ENCODE measurements at regions not wholly inside any gene's neighbourhood (a gene's known extent, or its start where the extent isn't known, plus 50 kb on each side); places are given as distances from the start of the nearest gene placed in this dataset.
"Not testable (repeated sequence)": the region's sequence is repeated elsewhere in the genome, so short reads cannot be mapped to it uniquely, and the experiment has no call there.

DNA sequence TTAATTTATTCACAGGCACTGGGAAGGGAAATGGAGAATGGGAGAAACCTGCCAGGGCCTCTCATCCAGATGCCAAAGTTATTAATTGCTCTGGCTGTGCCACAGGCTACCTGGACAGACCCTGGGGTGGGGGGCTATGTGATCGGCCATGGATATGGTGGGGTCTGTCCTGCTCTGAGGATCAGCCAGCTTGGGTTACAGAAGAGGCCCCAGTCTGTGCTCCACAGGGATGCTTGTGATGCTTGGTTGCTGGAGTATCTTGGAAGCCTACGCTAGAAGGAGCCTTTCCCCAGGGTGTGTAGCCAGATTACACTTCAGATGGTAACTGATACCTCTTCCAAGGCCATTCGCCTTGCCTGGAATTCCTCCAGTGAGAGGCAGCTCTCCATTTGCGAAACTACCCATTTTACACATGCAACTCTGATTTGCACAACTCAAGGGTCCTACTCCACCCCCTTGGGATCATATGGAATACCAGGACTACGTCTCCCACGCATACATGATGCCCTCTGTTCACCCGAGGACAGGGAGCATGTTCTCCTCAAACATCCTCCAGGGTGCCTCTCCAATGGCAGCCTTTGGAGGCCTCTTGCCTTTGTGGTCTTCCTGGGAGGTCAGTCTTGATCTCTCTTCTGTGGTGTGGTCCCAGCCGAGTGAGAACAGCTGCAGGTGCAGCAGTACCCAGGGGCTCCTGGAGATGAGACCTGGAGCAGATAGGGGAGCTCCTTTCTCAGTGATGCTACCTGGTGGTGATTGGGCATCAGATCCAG is 186.6 kb upstream of the TSHZ3 start:
- Histone ChIP-seq H3K9me3 (ENCODE audit: control insufficient read depth in 2 of 2, low read length in 2 of 2) (no peaks in the 10 kb centered on the region), H3K9ac (ENCODE audit: low read depth in 1 of 2, low read length in 2 of 2) (no peak overlapping the region), H3K27me3 (ENCODE audit: control insufficient read depth in 2 of 2, insufficient read depth in 2 of 2, low read length in 2 of 2) (no peaks in the 10 kb centered on the region), H3K27ac (ENCODE audit: low read depth in 2 of 2, low read length in 2 of 2) (no peak overlapping the region), H3K4me3 (ENCODE audit: low read length in 2 of 2) (no peak overlapping the region), H3K4me1 (ENCODE audit: control insufficient read depth in 2 of 2, insufficient read depth in 2 of 2, low read length in 2 of 2) (no peaks in the 10 kb centered on the region), H3K36me3 (ENCODE audit: control insufficient read depth in 2 of 2, insufficient read depth in 2 of 2, low read length in 2 of 2) (no peaks in the 10 kb centered on the region)

DNA sequence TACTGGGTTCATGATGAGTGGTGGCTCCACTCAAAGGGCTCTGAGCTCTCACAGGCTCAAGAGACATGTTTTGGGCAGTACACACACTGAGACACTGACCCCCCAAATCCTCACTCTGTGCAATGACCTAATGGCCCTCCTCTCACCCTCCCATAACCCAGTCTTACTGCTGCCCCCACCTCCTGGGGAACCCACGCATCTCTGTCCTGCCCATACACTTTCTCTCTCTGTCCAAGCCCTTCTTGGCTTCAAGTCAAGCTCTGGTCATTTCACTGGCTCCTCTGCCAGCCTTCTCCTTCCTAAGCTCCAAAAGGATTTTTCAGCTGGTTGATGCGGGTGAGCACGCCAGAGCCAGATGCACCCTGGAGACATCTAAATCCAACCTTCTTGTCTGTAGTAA is 187.9 kb upstream of the TSHZ3 start:
- Histone ChIP-seq H3K4me1 (ENCODE audit: control insufficient read depth in 2 of 2, insufficient read depth in 2 of 2, low read length in 2 of 2) (no peaks in the 10 kb centered on the region), H3K36me3 (ENCODE audit: control insufficient read depth in 2 of 2, insufficient read depth in 2 of 2, low read length in 2 of 2) (no peaks in the 10 kb centered on the region), H3K27me3 (ENCODE audit: control insufficient read depth in 2 of 2, insufficient read depth in 2 of 2, low read length in 2 of 2) (no peaks in the 10 kb centered on the region), H3K27ac (ENCODE audit: low read depth in 2 of 2, low read length in 2 of 2) (no peak overlapping the region), H3K9ac (ENCODE audit: low read depth in 1 of 2, low read length in 2 of 2) (no peak overlapping the region), H3K9me3 (ENCODE audit: control insufficient read depth in 2 of 2, low read length in 2 of 2) (no peaks in the 10 kb centered on the region), H3K4me3 (ENCODE audit: low read length in 2 of 2) (no peak overlapping the region)

DNA sequence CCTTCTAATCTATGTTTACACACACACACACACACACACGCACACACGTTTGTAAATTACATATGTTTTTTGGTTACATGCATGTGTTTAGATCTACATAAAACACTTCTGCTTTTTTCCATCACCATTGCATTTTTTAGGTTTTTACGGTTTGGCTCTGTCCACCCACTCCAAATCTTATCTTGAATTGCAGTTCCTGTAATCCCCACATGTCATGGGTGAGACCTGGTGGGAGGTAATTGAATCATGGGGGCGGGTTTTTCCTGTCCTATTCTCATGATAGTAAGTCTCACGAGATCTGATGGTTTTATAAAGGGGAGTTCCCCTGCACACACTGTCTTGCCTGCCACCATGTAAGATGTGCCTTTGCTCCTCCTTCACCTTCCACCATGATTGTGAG is 188.7 kb upstream of the TSHZ3 start:
- not testable (repeated sequence) for H3K36me3 ChIP-seq (ENCODE audit: control insufficient read depth in 2 of 2, insufficient read depth in 2 of 2, low read length in 2 of 2); H3K4me3 ChIP-seq (ENCODE audit: low read length in 2 of 2); H3K9ac ChIP-seq (ENCODE audit: low read depth in 1 of 2, low read length in 2 of 2); H3K27ac ChIP-seq (ENCODE audit: low read depth in 2 of 2, low read length in 2 of 2); H3K9me3 ChIP-seq (ENCODE audit: control insufficient read depth in 2 of 2, low read length in 2 of 2); H3K27me3 ChIP-seq (ENCODE audit: control insufficient read depth in 2 of 2, insufficient read depth in 2 of 2, low read length in 2 of 2); H3K4me1 ChIP-seq (ENCODE audit: control insufficient read depth in 2 of 2, insufficient read depth in 2 of 2, low read length in 2 of 2)

DNA sequence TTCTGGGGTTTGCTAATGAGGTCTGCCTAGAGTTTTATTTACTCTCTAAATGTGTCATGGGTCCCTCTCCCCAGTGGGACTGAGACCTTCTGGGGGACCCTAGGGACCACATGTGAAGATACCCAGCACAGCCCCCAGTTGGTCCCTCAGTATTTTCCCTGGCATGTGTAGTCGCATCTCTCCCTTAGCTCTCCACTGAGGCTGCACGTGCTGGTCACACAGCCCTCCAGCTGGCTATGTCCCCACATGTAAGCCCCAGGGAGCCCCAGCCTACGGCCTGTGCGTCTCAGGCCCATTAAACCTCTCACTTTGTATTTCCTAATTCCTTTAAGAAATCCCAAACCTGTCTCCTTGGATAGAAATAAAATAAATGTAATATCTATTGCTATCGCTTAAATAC is 189.6 kb upstream of the TSHZ3 start:
- no peak overlapping the region for H3K4me3 ChIP-seq (ENCODE audit: low read length in 2 of 2)
- no peaks in the 10 kb centered on the region for H3K9me3 ChIP-seq (ENCODE audit: control insufficient read depth in 2 of 2, low read length in 2 of 2)
- H3K36me3 ChIP-seq (ENCODE audit: control insufficient read depth in 2 of 2, insufficient read depth in 2 of 2, low read length in 2 of 2): no peaks in the 10 kb centered on the region
- H3K9ac ChIP-seq (ENCODE audit: low read depth in 1 of 2, low read length in 2 of 2): no peak overlapping the region
- H3K27me3 ChIP-seq (ENCODE audit: control insufficient read depth in 2 of 2, insufficient read depth in 2 of 2, low read length in 2 of 2): no peaks in the 10 kb centered on the region
- H3K27ac ChIP-seq (ENCODE audit: low read depth in 2 of 2, low read length in 2 of 2): no peak overlapping the region
- no peaks in the 10 kb centered on the region for H3K4me1 ChIP-seq (ENCODE audit: control insufficient read depth in 2 of 2, insufficient read depth in 2 of 2, low read length in 2 of 2)

DNA sequence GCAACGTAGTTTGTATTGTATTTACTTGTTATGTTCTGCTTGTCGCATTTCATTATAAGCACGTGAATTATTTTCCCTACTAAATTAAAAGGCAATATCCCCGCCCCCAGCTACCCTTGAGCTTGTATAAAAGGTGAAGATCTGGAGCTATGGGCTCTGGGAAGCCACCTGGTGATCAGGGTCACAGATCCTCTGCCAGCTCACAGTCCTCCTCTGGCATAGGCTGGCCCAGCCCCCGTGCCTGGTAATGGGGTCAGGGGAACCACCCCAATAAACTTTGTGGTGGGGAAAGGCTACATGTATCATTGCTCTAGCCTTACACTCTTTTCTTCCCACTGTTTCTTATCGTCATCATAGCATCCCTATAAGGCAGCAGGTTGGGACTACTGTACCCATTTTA is 190.2 kb upstream of the TSHZ3 start:
- no peaks in the 10 kb centered on the region for H3K9me3 ChIP-seq (ENCODE audit: control insufficient read depth in 2 of 2, low read length in 2 of 2)
- H3K4me1 ChIP-seq (ENCODE audit: control insufficient read depth in 2 of 2, insufficient read depth in 2 of 2, low read length in 2 of 2): no peaks in the 10 kb centered on the region
- no peak overlapping the region for H3K27ac ChIP-seq (ENCODE audit: low read depth in 2 of 2, low read length in 2 of 2)
- no peak overlapping the region for H3K9ac ChIP-seq (ENCODE audit: low read depth in 1 of 2, low read length in 2 of 2)
- no peak overlapping the region for H3K4me3 ChIP-seq (ENCODE audit: low read length in 2 of 2)
- H3K27me3 ChIP-seq (ENCODE audit: control insufficient read depth in 2 of 2, insufficient read depth in 2 of 2, low read length in 2 of 2): no peaks in the 10 kb centered on the region
- H3K36me3 ChIP-seq (ENCODE audit: control insufficient read depth in 2 of 2, insufficient read depth in 2 of 2, low read length in 2 of 2): no peaks in the 10 kb centered on the region

DNA sequence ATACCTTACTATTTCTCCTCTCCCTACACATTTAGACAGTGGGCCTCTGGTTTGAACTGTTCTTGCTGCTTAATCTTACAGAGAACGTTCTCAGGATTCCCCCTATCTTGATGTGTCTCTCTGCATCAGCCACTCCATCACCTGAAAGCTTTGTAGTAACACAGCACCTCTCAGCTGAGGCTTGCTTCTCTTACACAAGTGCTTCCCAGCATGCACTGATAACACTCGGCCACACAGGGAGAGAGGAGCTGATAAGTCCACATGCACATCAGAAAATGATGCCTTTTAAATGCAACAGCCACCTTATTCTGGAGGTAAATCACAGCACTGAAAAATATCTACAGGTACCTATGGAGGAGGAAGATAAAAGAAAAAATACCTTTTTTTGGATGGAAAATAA is 192.2 kb upstream of the TSHZ3 start:
- H3K36me3 ChIP-seq (ENCODE audit: control insufficient read depth in 2 of 2, insufficient read depth in 2 of 2, low read length in 2 of 2): no peaks in the 10 kb centered on the region
- H3K9me3 ChIP-seq (ENCODE audit: control insufficient read depth in 2 of 2, low read length in 2 of 2): no peaks in the 10 kb centered on the region
- H3K27me3 ChIP-seq (ENCODE audit: control insufficient read depth in 2 of 2, insufficient read depth in 2 of 2, low read length in 2 of 2): no peaks in the 10 kb centered on the region
- H3K4me3 ChIP-seq (ENCODE audit: low read length in 2 of 2): no peak overlapping the region
- no peak overlapping the region for H3K27ac ChIP-seq (ENCODE audit: low read depth in 2 of 2, low read length in 2 of 2)
- no peaks in the 10 kb centered on the region for H3K4me1 ChIP-seq (ENCODE audit: control insufficient read depth in 2 of 2, insufficient read depth in 2 of 2, low read length in 2 of 2)
- no peak overlapping the region for H3K9ac ChIP-seq (ENCODE audit: low read depth in 1 of 2, low read length in 2 of 2)

DNA sequence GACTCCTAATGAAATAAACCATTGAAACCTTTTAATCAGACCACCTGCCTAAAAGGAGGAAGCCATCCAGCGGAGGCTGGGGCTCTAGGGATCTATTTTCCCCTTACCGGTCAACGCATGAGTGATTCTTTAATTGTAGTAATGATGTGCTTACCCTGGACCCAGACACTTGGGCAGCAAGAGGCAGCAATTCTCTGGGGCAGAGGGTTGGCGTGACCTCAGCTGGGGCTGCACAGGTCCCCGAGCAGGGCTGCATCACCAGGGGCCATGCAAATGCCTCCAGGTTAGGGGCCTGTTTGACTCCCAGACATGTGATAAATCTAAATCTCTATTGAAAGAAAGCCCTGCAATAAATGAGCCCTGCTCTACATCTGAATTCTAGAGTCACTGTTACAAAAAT is 194.2 kb upstream of the TSHZ3 start:
- no peaks in the 10 kb centered on the region for H3K36me3 ChIP-seq (ENCODE audit: control insufficient read depth in 2 of 2, insufficient read depth in 2 of 2, low read length in 2 of 2)

DNA sequence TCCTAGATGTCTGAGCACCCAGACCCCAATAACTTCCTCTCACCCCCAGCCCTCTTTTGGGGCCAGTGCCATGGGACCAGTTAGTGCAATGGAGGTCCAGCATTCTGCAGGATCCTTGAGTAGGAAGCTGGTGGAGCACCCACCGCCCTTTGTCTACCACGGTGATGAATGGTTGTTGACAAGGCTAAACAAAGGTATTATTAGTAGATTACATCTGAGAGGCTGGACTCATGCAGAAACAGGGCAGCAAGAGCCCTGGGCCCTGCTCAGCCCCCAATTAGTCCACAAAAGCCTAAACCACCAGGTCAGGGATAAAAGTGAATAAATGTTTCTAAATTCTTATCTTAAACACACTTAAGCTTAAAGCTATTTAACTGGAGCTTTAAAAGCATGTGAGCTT is 196.5 kb upstream of the TSHZ3 start:
- Histone ChIP-seq H3K9me3 (ENCODE audit: control insufficient read depth in 2 of 2, low read length in 2 of 2) (no peaks in the 10 kb centered on the region), H3K4me3 (ENCODE audit: low read length in 2 of 2) (no peak overlapping the region), H3K27ac (ENCODE audit: low read depth in 2 of 2, low read length in 2 of 2) (no peak overlapping the region), H3K9ac (ENCODE audit: low read depth in 1 of 2, low read length in 2 of 2) (no peak overlapping the region), H3K27me3 (ENCODE audit: control insufficient read depth in 2 of 2, insufficient read depth in 2 of 2, low read length in 2 of 2) (no peaks in the 10 kb centered on the region), H3K4me1 (ENCODE audit: control insufficient read depth in 2 of 2, insufficient read depth in 2 of 2, low read length in 2 of 2) (no peaks in the 10 kb centered on the region), H3K36me3 (ENCODE audit: control insufficient read depth in 2 of 2, insufficient read depth in 2 of 2, low read length in 2 of 2) (no peaks in the 10 kb centered on the region)

More for the DNA sequence above, 194.2 kb upstream of the TSHZ3 start:
- no peaks in the 10 kb centered on the region for H3K27me3 ChIP-seq (ENCODE audit: control insufficient read depth in 2 of 2, insufficient read depth in 2 of 2, low read length in 2 of 2)
- H3K4me3 ChIP-seq (ENCODE audit: low read length in 2 of 2): no peak overlapping the region
- H3K27ac ChIP-seq (ENCODE audit: low read depth in 2 of 2, low read length in 2 of 2): no peak overlapping the region
- H3K9ac ChIP-seq (ENCODE audit: low read depth in 1 of 2, low read length in 2 of 2): no peak overlapping the region
- H3K9me3 ChIP-seq (ENCODE audit: control insufficient read depth in 2 of 2, low read length in 2 of 2): no peaks in the 10 kb centered on the region
- no peaks in the 10 kb centered on the region for H3K4me1 ChIP-seq (ENCODE audit: control insufficient read depth in 2 of 2, insufficient read depth in 2 of 2, low read length in 2 of 2)

DNA sequence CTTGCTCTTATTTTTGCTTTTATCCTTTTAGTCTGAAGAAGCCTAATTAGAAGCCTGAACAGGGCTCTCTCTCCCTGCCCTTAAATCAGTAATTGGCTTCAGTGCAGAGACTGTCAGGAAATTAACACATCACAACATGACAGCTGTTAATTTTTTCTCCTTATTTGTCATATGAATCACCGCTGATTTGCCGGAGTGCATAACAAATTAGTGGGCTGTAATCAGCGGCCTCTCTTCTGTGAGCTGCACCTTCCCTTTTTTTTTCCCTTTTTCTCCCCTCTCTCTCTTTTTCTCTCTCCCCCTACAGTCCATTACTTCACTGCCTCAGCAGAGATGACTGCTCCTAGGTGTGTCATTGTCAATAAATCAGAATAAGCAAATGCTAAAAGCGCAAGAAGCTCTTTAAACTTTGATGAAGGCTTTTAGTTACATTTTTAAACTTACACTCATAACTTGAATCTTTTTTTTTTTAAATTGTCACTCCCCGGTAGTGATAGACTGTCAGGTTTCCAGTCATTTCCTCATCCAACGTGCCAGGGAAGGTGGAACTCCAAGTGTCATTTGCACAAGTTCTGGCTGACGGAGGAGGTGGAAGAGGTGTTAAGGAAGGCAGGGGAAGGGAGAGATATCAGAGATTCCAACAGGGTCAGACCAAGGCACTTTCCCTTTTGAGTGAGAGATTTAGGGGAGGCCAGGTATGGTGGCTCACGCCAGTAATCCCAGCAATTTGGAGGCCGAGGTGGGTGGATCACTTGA is 197.1 kb upstream of the TSHZ3 start:
- Histone ChIP-seq H3K9ac (ENCODE audit: low read depth in 1 of 2, low read length in 2 of 2) (no peak overlapping the region), H3K9me3 (ENCODE audit: control insufficient read depth in 2 of 2, low read length in 2 of 2) (no peaks in the 10 kb centered on the region), H3K36me3 (ENCODE audit: control insufficient read depth in 2 of 2, insufficient read depth in 2 of 2, low read length in 2 of 2) (no peaks in the 10 kb centered on the region), H3K27ac (ENCODE audit: low read depth in 2 of 2, low read length in 2 of 2) (no peak overlapping the region), H3K4me3 (ENCODE audit: low read length in 2 of 2) (no peak overlapping the region), H3K27me3 (ENCODE audit: control insufficient read depth in 2 of 2, insufficient read depth in 2 of 2, low read length in 2 of 2) (no peaks in the 10 kb centered on the region), H3K4me1 (ENCODE audit: control insufficient read depth in 2 of 2, insufficient read depth in 2 of 2, low read length in 2 of 2) (no peaks in the 10 kb centered on the region)

GRCh38 chr19:31548941-31549340 is 199.7 kb upstream of the TSHZ3 start:
- Histone ChIP-seq H3K9ac (ENCODE audit: low read depth in 1 of 2, low read length in 2 of 2) (no peak overlapping the region), H3K27ac (ENCODE audit: low read depth in 2 of 2, low read length in 2 of 2) (no peak overlapping the region), H3K4me3 (ENCODE audit: low read length in 2 of 2) (no peak overlapping the region), H3K36me3 (ENCODE audit: control insufficient read depth in 2 of 2, insufficient read depth in 2 of 2, low read length in 2 of 2) (no peaks in the 10 kb centered on the region), H3K9me3 (ENCODE audit: control insufficient read depth in 2 of 2, low read length in 2 of 2) (no peaks in the 10 kb centered on the region), H3K4me1 (ENCODE audit: control insufficient read depth in 2 of 2, insufficient read depth in 2 of 2, low read length in 2 of 2) (no peaks in the 10 kb centered on the region), H3K27me3 (ENCODE audit: control insufficient read depth in 2 of 2, insufficient read depth in 2 of 2, low read length in 2 of 2) (no peaks in the 10 kb centered on the region)
